ENCODE measurements at regions not wholly inside any gene's neighbourhood (a gene's known extent, or its start where the extent isn't known, plus 50 kb on each side); places are given as distances from the start of the nearest gene placed in this dataset.

DNA sequence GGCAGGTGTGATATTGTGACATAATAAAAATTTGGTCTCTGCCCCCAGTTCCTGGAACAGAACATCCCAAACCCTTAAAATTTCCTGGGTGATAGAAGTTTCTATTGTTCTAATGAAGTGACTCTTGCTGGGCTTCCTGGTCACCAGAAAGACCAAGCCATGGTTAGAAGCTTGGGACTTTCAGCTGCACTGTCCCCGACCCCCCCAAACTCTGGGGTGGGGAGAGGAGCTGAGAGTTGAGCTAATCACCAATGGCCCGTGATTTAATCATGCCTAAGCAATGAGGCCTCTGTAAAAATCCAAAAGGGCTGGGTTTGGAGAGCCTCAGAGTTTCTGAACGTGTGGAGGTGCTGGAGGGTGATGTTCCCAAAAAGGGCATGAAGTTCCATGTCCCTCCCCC lies 54.8 kb upstream of the FTH1 start:
- TF ChIP-seq, protein P1, sequence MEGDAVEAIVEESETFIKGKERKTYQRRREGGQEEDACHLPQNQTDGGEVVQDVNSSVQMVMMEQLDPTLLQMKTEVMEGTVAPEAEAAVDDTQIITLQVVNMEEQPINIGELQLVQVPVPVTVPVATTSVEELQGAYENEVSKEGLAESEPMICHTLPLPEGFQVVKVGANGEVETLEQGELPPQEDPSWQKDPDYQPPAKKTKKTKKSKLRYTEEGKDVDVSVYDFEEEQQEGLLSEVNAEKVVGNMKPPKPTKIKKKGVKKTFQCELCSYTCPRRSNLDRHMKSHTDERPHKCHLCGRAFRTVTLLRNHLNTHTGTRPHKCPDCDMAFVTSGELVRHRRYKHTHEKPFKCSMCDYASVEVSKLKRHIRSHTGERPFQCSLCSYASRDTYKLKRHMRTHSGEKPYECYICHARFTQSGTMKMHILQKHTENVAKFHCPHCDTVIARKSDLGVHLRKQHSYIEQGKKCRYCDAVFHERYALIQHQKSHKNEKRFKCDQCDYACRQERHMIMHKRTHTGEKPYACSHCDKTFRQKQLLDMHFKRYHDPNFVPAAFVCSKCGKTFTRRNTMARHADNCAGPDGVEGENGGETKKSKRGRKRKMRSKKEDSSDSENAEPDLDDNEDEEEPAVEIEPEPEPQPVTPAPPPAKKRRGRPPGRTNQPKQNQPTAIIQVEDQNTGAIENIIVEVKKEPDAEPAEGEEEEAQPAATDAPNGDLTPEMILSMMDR (IDR thresholded peaks at IDR 0.05; ENCODE audit: low read depth, low read length, poor library complexity, severe bottlenecking) = no peak
- no peak for TF ChIP-seq EZH2phosphoT487 (IDR thresholded peaks at IDR 0.05; ENCODE audit: borderline replicate concordance, low read length)

Measured in DOHH2 (cell line).